Keratinocyte (primary cell): ENCODE measurements at regions not wholly inside any gene's neighbourhood (a gene's known extent, or its start where the extent isn't known, plus 50 kb on each side); places are given as distances from the start of the nearest gene placed in this dataset.

ENCODE experiments used
- DNase-seq: peaks from one replicate; pipeline ENCODE4 v3.0.0-alpha.2; 2011; ENCODE audit warnings: low read depth, missing footprints, low spot score
- FAIRE-seq: peaks from 2 replicates; lab custom pipeline; 2011; peaks lifted over from hg19 to GRCh38; lab: Jason Lieb, UNC
- H2AFZ ChIP-seq: 2 replicates; pipeline ENCODE4 v1.6.0; 2012; ENCODE audit warnings: low read length, control low read depth, inconsistent platforms; ENCODE audit not compliant: control insufficient read depth
- H3K27ac ChIP-seq: 2 replicates; pipeline ENCODE4 v1.5.1; 2011; ENCODE audit warnings: low read length; ENCODE audit not compliant: control insufficient read depth, insufficient read depth
- H3K27me3 ChIP-seq: 3 replicates; pipeline ENCODE4 v1.6.0; 2011; ENCODE audit warnings: low read length; ENCODE audit not compliant: control insufficient read depth, insufficient read depth; ENCODE audit errors: extremely low read depth
- H3K36me3 ChIP-seq, 2 experiments: 2 replicates in 1 of 2; 3 replicates in 1 of 2; pipeline ENCODE4 v1.5.1; 2011; ENCODE audit warnings: low read length in 2 of 2, mild to moderate bottlenecking in 1 of 2; ENCODE audit not compliant: control insufficient read depth in 2 of 2, insufficient read depth in 2 of 2; ENCODE audit errors: extremely low read depth in 1 of 2
- H3K4me1 ChIP-seq: 3 replicates; pipeline ENCODE4 v1.5.1; 2011; ENCODE audit warnings: low read length; ENCODE audit not compliant: control insufficient read depth, insufficient read depth; ENCODE audit errors: extremely low read depth
- H3K4me2 ChIP-seq: 3 replicates; pipeline ENCODE4 v1.6.0; 2011; ENCODE audit warnings: low read depth, low read length; ENCODE audit not compliant: control insufficient read depth, insufficient read depth; ENCODE audit errors: extremely low read depth
- H3K4me3 ChIP-seq, 3 experiments: fragments of 200-600 bp in 1 of 3; sonication (generic) in 1 of 3; 2 replicates in 2 of 3; 3 replicates in 1 of 3; pipeline ENCODE4 v1.5.1; 2011 to 2016; ENCODE audit warnings: low read length in 3 of 3, mild to moderate bottlenecking in 3 of 3, control low read depth in 2 of 3, inconsistent platforms in 1 of 3, low read depth in 1 of 3, mixed read lengths in 1 of 3, mixed run types in 1 of 3, moderate library complexity in 1 of 3; ENCODE audit not compliant: control insufficient read depth in 2 of 3, insufficient read depth in 2 of 3; ENCODE audit errors: extremely low read depth in 1 of 3
- H3K79me2 ChIP-seq: 2 replicates; pipeline ENCODE4 v1.6.0; 2012; ENCODE audit warnings: low read length; ENCODE audit not compliant: control insufficient read depth, insufficient read depth
- H3K9ac ChIP-seq: 3 replicates; pipeline ENCODE4 v1.6.0; 2011; ENCODE audit warnings: low read length; ENCODE audit not compliant: control insufficient read depth, insufficient read depth; ENCODE audit errors: extremely low read depth
- H3K9me1 ChIP-seq: 3 replicates; pipeline ENCODE4 v1.6.0; 2011; ENCODE audit warnings: low read length; ENCODE audit not compliant: control insufficient read depth, insufficient read depth; ENCODE audit errors: extremely low read depth
- H3K9me3 ChIP-seq: 2 replicates; pipeline ENCODE4 v1.5.1; 2012; ENCODE audit warnings: low read depth, low read length; ENCODE audit not compliant: control insufficient read depth
- H4K20me1 ChIP-seq: 3 replicates; pipeline ENCODE4 v1.6.0; 2011; ENCODE audit warnings: low read length; ENCODE audit not compliant: control insufficient read depth, insufficient read depth; ENCODE audit errors: extremely low read depth
- CTCF ChIP-seq, 3 experiments: IDR thresholded peaks in 1 of 3; conservative IDR thresholded peaks in 1 of 3; optimal IDR thresholded peaks in 1 of 3; 2 replicates in 2 of 3; 3 replicates in 1 of 3; pipeline versions ENCODE3 to v1.5.1; 2011; ENCODE audit warnings: low read length in 3 of 3, mild to moderate bottlenecking in 3 of 3, moderate library complexity in 2 of 3, control low read depth in 1 of 3, inconsistent platforms in 1 of 3; ENCODE audit not compliant: insufficient read depth in 2 of 3; ENCODE audit errors: extremely low read depth in 1 of 3
- EZH2 ChIP-seq: IDR thresholded peaks from one replicate; pipeline ENCODE4 v1.6.1; 2012; ENCODE audit warnings: inconsistent platforms, mild to moderate bottlenecking, low read length, moderate library complexity
- dilution Hi-C: fragments of 300-500 bp; cut with MboI; formaldehyde crosslinking; loops from one replicate; pipeline ENCODE4 v1.7.0; 2020; ENCODE audit warnings: low sequenced_read_pairs; ENCODE audit not compliant: extremely low pct_ligation_motif_present

GRCh38 chr6:30265594-30265993, 52.4 kb upstream of the TRIM26 start:
- FAIRE-seq (no peak), DNase-seq (no peak)
- Histone ChIP-seq H3K36me3 (peaks cover 0 to 1% of the 10 kb centered on the region in 2 experiments), H3K4me1 (peaks cover 10% of the 10 kb centered on the region), H3K9ac (no peak overlapping the region), H4K20me1 (no peaks in the 10 kb centered on the region), H3K9me3 (no peaks in the 10 kb centered on the region), H3K27me3 (peaks cover 2% of the 10 kb centered on the region), H3K27ac (no peak overlapping the region), H3K4me2 (no peak overlapping the region), H2AFZ (no peak overlapping the region), H3K79me2 (no peaks in the 10 kb centered on the region), H3K4me3 (no peak overlapping the region), H3K9me1 (peaks cover 3% of the 10 kb centered on the region)
- TF ChIP-seq EZH2 (no peak), CTCF (optimal IDR thresholded peaks at IDR 0.05 in 1 of 3, IDR thresholded peaks at IDR 0.05 in 1 of 3, conservative IDR thresholded peaks at IDR 0.05 in 1 of 3; ENCODE audit: extremely low read depth in 1 of 3, insufficient read depth in 2 of 3, low read length in 3 of 3) (no peak)
- dilution Hi-C loops: no loop called here

- no peaks in the 10 kb centered on the region for H3K79me2 ChIP-seq
- no peak for DNase-seq
- H3K4me3 ChIP-seq: no peak overlapping the region
- peaks cover 0 to 1% of the 10 kb centered on the region in 2 experiments for H3K36me3 ChIP-seq
- H3K4me1 ChIP-seq: peaks cover 10% of the 10 kb centered on the region
- no peak for TF ChIP-seq EZH2
- no peak for TF ChIP-seq CTCF (optimal IDR thresholded peaks at IDR 0.05 in 1 of 3, IDR thresholded peaks at IDR 0.05 in 1 of 3, conservative IDR thresholded peaks at IDR 0.05 in 1 of 3; ENCODE audit: extremely low read depth in 1 of 3, insufficient read depth in 2 of 3, low read length in 3 of 3)
- H2AFZ ChIP-seq: no peak overlapping the region
- peak; percentile 44 for FAIRE-seq
- peaks cover 3% of the 10 kb centered on the region for H3K9me1 ChIP-seq
- no peak overlapping the region for H3K4me2 ChIP-seq
- peaks cover 6% of the 10 kb centered on the region for H3K27me3 ChIP-seq
- no peak overlapping the region for H3K27ac ChIP-seq
- dilution Hi-C loops: no loop called here
- H4K20me1 ChIP-seq: no peaks in the 10 kb centered on the region
- H3K9ac ChIP-seq: no peak overlapping the region
- no peaks in the 10 kb centered on the region for H3K9me3 ChIP-seq
Observed at GRCh38 chr6:30265181-30265580, 52.0 kb upstream of the TRIM26 start.
